Stimulated activated CD4-positive, alpha-beta T cell treated with anti-CD3 and anti-CD28 coated beads, Interleukin-2, amount 100 ng/mL, for 4 hours (primary cell): ENCODE measurements at regions not wholly inside any gene's neighbourhood (a gene's known extent, or its start where the extent isn't known, plus 50 kb on each side); places are given as distances from the start of the nearest gene placed in this dataset.

ENCODE experiments used
- DNase-seq: peaks from one replicate; pipeline ENCODE4 v3.0.0-alpha.2; 2020; ENCODE audit warnings: low read depth

DNA sequence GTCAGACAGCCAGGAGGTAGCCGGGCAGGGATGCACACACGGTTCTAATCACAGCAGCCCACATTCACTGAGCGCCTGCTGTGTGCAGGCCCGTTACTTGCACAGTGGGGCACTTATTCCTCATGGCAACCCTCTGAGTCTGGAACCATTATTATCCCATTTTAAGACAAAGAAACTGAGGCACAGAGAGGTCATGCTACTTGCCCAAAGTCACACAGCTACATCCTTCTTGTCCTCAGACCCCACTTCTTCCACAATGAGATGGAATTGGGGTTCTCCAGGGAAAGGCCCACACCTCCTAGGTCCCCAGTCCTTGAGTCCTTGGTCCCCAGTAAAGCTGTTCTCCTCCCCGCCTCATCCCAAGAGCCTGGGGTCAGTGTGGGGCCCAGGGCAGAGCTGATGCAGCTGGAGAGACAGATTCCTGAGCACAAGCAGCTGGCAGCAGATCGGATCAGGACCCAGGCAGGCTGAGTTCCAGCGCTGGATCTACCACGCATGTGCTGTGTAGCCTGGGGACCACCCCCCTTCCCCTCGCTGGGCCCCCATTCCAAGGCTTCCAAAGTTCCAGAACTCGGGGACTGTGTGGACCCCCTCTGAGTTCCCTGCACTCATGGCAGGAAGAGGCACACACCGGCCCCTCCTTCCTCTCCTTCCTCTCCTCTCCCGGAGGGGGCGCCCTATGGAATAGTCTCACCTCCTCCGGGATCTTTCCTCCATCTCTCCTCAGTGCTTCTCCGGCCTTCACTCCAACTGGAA lies 393.4 kb downstream of the MATN1 start:
- no peak for DNase-seq

DNA sequence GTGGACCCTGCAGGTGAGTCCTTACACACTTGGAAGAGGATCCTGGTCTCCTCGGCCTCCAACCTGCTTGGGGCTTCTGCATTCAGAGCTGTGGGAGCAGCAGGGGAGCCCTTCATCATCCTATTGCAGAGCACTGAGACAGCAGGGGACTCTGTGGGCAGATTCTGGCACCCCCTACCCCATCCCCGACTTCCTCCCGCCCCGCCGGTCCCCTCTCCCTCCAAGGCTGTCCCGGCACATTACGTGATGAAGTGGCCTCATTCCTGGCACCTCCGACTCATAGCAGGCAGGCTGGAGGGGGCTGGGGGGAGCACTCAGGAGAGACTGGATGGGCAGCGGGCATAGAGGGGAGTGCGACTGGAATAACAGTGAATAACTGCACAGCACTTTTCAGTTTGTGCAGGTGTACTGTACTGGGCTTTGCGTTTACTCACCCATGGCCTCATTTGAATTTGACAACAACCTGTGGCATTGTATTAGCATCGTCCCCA lies 394.1 kb downstream of the MATN1 start:
- no peak for DNase-seq

DNA sequence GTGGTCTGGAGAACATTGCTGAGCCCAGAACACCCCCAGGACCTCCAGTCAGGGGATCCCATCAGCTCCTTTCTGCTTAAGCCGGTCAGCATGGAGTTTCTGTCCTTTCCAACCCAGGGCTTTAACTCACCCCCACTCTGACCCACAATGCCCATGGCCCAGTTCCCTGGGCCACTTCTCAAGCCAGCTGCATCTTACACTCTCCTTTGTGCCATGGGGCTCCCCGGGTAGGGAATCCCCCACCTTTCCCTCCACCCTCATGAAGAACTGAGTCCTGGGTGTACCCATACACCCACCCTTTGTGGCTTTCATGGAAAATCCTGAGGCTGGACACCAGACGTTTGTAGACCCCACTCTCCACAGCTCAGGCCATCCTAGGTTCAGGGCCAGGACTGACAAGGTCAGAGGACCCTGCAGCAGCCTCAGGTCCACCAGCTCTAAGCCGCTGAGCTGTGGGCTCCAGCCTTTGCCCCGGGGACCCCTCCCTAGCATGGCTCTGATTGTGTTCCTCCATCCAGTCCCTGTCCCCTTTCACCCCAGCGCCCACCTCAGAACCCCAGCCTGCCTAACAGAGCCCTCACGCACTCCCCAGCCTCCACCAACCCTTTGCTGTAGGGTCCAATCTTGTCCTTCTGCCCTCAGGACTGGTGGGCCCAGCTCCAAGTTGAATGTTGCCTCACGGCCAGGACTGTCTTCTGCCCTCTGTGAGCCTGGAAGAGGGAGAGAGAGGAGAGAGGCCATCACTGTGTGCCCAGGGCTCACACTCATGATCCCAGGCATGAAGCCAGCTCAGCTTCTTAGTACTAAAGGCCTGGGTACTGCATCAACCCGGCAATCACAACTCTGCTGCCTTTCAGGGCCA lies 394.8 kb downstream of the MATN1 start:
- no peak for DNase-seq

- DNase-seq = no peak
These were observed 395.4 kb downstream of the MATN1 start for GRCh38 chr1:30328100-30328370.

DNA sequence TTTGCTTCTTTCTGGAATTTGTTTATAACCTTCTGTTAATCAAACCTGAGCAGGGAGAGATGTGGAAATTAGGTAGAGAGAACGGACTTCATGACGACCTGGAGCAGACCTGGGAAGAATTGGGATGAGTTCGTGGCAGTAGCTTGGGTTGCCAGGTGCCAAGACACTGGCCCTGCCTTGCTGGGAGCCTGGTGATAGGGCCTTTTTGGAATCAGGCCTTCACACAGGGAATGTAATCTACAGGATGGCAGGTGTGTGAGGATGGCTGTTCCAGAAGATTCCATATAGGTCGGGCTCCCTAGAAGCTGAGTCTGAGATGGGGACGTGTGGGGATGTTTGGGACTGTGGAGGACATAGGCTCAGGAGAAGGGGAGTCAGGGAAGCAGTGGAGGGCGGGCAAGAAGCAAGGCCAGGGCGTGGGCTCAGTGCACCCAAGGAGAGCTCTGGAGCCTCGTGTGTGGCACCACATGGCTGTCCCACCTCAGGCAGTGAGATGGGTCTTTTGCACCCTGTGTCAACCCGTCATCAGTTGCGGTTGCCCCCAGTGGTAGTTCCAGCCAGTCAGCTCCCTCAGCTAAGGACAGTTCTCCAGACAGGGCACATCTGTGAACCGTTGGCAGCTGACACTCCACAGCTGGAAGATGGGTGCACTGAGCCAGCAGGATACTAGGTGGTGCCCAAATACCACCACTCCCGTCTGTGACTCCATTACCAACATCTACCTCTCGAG lies 395.9 kb downstream of the MATN1 start:
- no peak for DNase-seq

- no peak for DNase-seq
These were observed 397.4 kb downstream of the MATN1 start for GRCh38 chr1:30325999-30326398.

DNA sequence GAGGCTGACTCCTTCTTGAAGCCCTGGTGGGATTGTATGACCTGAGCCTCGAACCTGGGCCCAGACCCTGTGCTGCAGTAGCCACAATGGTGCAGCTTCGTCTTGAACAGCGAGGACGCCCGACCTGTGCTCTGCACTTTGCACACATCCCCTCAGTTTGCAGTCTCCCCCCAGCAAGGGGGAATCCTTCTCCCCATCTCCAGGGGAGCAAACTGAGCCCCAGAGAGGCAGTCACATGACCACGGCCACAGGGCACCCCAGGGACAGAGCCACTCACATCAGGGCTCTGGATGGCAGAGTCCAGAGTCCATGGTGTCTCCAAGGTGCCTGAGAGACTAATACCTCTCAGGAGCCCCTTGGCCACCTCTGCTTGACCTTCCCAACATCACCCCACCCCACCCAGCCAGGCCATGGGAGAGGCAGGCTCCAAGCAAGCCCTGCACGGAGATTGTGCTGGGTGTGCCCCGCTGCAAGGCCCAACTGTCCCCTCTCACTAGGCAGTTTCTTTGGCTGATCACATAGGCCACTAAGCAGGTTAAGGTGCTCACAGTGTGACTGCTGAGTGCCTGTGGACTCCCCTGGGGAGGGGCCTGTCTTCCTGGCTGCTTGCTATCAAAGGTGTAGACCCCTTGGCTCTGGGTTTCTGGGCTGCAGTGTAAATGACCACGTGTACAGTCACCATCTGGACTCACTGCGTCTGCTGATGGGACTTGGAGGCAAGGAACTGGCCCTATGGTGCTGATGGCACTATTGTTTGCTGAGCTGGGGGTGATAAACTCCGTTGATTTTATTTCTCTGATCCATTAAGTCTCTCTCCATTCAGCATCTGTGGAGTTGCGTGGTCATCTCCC lies 398.1 kb downstream of the MATN1 start:
- DNase-seq = no peak

GRCh38 chr1:30324251-30325084 lies 398.9 kb downstream of the MATN1 start:
- DNase-seq = no peak

GRCh38 chr1:30323841-30324240 lies 399.5 kb downstream of the MATN1 start:
- no peak for DNase-seq

GRCh38 chr1:30323352-30323751 lies 400.0 kb downstream of the MATN1 start:
- DNase-seq = no peak

DNA sequence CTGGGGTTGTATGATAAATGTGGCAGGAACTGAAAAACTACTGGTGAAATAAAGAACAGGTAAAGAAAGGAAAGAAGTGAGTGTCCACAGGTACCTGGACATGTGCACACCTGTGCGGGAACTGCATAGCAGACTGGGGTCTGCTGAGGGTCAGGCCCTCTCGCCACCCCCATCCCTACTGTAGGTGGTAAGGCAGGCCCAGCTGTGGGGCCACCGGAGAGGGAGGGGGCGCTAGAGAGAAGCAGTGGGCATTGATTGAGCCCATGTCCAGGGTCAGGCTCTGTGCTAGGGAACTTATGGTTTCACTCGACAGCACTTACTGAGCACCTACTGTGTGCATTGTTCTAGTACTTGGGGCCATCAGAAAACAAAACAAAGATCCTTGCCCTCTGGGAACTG lies 400.5 kb downstream of the MATN1 start:
- no peak for DNase-seq

GRCh38 chr1:30321996-30322858 lies 401.2 kb downstream of the MATN1 start:
- DNase-seq = no peak

- no peak for DNase-seq
These were observed 402.0 kb downstream of the MATN1 start for GRCh38 chr1:30321246-30321910.

DNA sequence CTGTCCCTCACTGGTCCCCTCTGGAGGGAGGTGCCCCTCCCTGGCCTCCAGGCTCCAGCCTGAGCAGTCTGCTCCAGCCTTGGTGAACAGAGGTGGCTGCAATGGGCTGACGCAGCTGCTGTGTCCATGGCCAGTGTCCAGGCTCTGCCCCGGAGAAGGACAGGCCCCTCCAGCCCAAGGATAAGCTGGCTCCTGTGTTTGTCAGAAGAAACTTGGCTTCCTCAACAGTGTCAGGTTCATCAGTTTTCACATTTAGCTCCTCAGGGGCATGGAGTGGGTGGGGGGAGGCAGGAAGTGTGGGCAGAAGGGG lies 402.8 kb downstream of the MATN1 start:
- no peak for DNase-seq

DNA sequence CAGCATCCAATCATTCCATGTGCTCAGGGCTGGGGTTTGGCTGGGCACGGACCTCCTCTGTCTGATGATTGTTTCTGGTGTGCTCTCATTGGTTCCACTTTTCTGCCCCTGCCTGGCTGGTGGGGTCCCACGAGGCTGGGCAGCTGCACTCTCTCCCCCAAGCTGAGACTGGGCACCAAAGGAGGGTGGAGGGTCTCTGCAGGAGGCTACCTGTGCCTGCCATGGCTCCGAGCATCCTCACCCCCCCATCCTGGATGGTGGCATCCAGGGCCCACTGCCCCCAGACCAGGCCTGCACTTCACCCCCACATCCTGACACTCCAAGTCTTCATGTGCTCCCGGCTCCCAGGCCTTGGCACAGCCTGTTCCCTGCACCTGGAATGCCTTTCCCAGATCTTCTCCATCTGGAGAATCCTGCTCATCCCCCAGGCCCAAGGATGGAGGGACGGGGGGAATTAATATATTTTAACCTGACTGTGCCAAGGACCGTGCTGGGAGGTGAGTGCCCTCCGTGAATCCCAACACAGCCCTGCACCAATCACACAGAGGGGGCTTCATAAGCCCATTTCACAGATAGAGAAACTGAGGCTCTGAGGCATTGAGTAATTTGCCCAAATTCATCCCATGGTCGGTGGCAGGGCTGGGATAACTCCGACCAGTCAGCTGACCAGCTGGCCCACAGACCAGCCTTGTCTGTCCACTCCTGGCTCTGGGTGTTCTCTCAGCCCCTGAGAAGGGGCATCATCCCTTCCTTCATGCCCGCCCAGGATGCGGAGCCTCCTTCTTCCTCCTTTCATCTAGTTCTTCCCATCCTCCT lies 403.4 kb downstream of the MATN1 start:
- DNase-seq = no peak

- DNase-seq = no peak
These were observed 404.3 kb downstream of the MATN1 start for GRCh38 chr1:30318864-30319718.

DNA sequence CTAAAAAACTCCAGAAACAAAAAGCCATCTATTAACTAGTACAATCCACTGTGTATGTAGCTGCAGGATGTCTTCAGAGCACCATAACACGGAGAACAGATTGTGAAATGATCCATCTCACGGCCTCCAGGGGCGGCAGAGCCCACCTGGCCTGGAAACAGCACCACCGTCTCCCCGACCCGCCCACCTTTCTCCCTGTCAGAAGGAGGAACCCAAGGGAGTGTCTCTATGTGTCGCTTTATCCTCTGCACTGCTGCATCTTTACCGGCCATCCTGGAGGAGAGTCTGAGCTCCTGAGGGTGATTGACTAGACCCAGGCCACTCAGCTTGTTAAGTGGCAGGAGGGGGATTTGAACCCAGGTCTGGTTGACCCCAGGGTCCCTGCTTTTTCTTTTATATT lies 405.0 kb downstream of the MATN1 start:
- no peak for DNase-seq

- no peak for DNase-seq
These were observed 405.5 kb downstream of the MATN1 start for GRCh38 chr1:30317921-30318320.
